Heart left ventricle (tissue), 16 donors: ENCODE measurements at regions not wholly inside any gene's neighbourhood (a gene's known extent, or its start where the extent isn't known, plus 50 kb on each side); places are given as distances from the start of the nearest gene placed in this dataset.

Experiments used
- ATAC-seq, 4 donors: fragments of 200-7000 bp; cut with Tn5 transposase; one replicate each; pipeline ENCODE4 v1.9.1; 2020 to 2022; ENCODE audit warnings: moderate library complexity in 4 of 4, mild to moderate bottlenecking in 3 of 4, moderate number of reproducible peaks in 1 of 4
- DNase-seq, 5 donors: peaks; one replicate each; pipeline ENCODE4 v3.0.0-alpha.2; 2020
- H3K27ac ChIP-seq, 12 donors: fragments of 200-600 bp; sonication (generic) in 4 of 12; one replicate each; pipeline versions ENCODE4 v1.5.0 to v1.8.0; 2016 to 2022; ENCODE audit warnings: mild to moderate bottlenecking in 2 of 12
- H3K27me3 ChIP-seq, 9 donors: fragments of 200-600 bp; sonication (generic) in 2 of 9; one replicate each; pipeline versions ENCODE4 v1.5.1 to v1.8.0; 2016 to 2022; ENCODE audit warnings: mild to moderate bottlenecking in 3 of 9
- H3K36me3 ChIP-seq, 9 donors: fragments of 200-600 bp; sonication (generic) in 2 of 9; one replicate each; pipeline versions ENCODE4 v1.5.0 to v1.8.0; 2018 to 2022; ENCODE audit warnings: mild to moderate bottlenecking in 2 of 9
- H3K4me1 ChIP-seq, 12 donors: fragments of 200-600 bp; sonication (generic) in 4 of 12; one replicate each; pipeline versions ENCODE4 v1.5.0 to v1.8.0; 2016 to 2022; ENCODE audit warnings: mild to moderate bottlenecking in 3 of 12
- H3K4me3 ChIP-seq, 12 donors: fragments of 200-600 bp; sonication (generic) in 4 of 12; one replicate each; pipeline versions ENCODE4 v1.5.0 to v1.8.0; 2017 to 2022; ENCODE audit warnings: mild to moderate bottlenecking in 9 of 12, moderate library complexity in 4 of 12
- H3K9me3 ChIP-seq, 12 donors: fragments of 200-600 bp; sonication (generic) in 4 of 12; one replicate each; pipeline versions ENCODE4 v1.5.0 to v1.8.0; 2016 to 2022; ENCODE audit warnings: mild to moderate bottlenecking in 1 of 12
- POLR2A ChIP-seq, 2 donors: fragments of 450-650 bp; IDR thresholded peaks; one replicate each; pipeline ENCODE4 v1.6.1; 2017; ENCODE audit warnings: antibody characterized with exemption in 2 of 2, mild to moderate bottlenecking in 2 of 2, moderate library complexity in 2 of 2
- WGBS, 4 donors: extraction: QIAGEN DNeasy Blood & Tissue Kit in 2 of 4; methylation state at CpG; one replicate each; pipeline versions ENCODE4 v1.1.5 to v1.1.7; 2013 to 2018; 5-methylcytosine and 5-hydroxymethylcytosine counted together
- intact Hi-C, 10 donors: fragments of 100-400 bp; cut with DNase I; formaldehyde crosslinking; loops; one replicate each; pipeline versions ENCODE4 v1.11.1 to v1.14.2; 2022
- TF ChIP-seq, protein P1 (sequence below), 12 donors: fragments of 200-600 bp; sonication (generic) in 4 of 12; IDR thresholded peaks; one replicate each; pipeline versions ENCODE4 v1.5.0 to v1.8.0; 2018 to 2022; ENCODE audit warnings: antibody characterized with exemption in 12 of 12, mild to moderate bottlenecking in 5 of 12
- donor health status: ischemic (EF 13 %, LVEDD 7.1; RV severe dilation, severe dysfunction).
- donor health status: healthy with polysubstance abuse.
- donor health status: DM: no; HTN: yes; CAD: no.
- donor health status: DM: no; HTN: no; CAD: no.
- donor health status: ischemic (EF 25% LVEDD 6.9; RV normal size, moderate dysfunction).
- donor health status: ischemic (EF 25% LVEDD 5.7; RV mildly dilated, moderate dysfunction).
- donor health status: healthy.
- donor health status: DM: yes; HTN: yes; CAD: no.
- donor health status: ischemic (EF 35%, LVEDD 5.7; RV mildly dilated, moderate dysfunction).
- donor health status: nonischemic (EF 11% LVEDD 7.7; RV severe dilation, severe dysfunction).
- donor health status: DM: yes; HTN: yes; CAD: no.
- donor health status: PGD.
- donor health status: ischemic (EF 29% LVEDD 5.4; RV normal size, mild dysfunction).
- donor health status: nonischemic (EF 23%, LVEDD 6.1; RV moderate dilation, normal function).

DNA sequence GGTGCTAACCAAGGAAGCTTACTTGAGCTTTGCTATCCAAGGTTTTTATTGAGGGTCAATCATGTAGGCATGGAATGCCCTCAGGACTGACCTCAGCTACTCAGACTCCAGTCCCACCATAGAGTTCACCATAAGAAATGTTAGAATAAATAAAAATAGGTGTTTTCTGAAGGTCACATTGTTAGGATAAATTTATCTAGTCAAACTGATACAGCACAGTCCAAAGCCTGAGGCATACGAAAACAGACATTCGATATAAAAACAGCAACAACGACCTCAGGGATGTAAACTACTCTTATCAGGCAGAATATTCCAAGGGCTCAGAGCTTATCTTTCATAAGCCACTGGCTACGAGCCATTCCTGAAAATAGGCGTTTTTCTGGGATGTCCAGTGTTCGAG lies 690.6 kb downstream of the MCTP2 start:
- 42 to 54% (median 46%) methylated on average over 6 of the region's 6 CpGs for WGBS, 4 donors
- Histone ChIP-seq H3K4me1 (peaks cover 0 to 3% (median 0%) of the 10 kb centered on the region in 12 donors), H3K4me3 (no peak overlapping the region), H3K27ac (no peak overlapping the region), H3K9me3 (no peaks in the 10 kb centered on the region), H3K27me3 (no peaks in the 10 kb centered on the region), H3K36me3 (no peaks in the 10 kb centered on the region)
- intact Hi-C loops = no loop called here
- no peak for DNase-seq
- ATAC-seq = no peak
- TF ChIP-seq, protein P1, sequence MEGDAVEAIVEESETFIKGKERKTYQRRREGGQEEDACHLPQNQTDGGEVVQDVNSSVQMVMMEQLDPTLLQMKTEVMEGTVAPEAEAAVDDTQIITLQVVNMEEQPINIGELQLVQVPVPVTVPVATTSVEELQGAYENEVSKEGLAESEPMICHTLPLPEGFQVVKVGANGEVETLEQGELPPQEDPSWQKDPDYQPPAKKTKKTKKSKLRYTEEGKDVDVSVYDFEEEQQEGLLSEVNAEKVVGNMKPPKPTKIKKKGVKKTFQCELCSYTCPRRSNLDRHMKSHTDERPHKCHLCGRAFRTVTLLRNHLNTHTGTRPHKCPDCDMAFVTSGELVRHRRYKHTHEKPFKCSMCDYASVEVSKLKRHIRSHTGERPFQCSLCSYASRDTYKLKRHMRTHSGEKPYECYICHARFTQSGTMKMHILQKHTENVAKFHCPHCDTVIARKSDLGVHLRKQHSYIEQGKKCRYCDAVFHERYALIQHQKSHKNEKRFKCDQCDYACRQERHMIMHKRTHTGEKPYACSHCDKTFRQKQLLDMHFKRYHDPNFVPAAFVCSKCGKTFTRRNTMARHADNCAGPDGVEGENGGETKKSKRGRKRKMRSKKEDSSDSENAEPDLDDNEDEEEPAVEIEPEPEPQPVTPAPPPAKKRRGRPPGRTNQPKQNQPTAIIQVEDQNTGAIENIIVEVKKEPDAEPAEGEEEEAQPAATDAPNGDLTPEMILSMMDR (IDR thresholded peaks at IDR 0.05) = no peak
- TF ChIP-seq POLR2A (IDR thresholded peaks at IDR 0.05) = no peak

DNA sequence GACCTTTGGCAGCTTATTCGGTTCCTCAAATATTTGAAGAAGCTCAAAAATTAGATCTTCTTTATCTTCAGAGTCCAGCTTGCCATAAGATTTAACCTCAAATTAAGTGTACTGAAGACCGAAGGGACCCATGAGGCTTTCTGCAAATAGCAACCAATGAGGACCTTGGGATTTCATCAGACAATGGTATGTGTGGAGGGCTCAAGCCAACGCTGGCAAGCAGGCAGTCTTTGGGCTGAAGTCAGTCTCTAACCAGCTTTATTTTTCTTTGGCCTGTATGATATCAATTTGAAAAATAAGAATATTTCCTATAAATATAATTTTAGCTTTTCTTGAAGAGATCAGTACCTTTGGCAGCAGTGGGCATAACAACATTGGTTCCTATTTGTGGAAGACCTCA lies 692.7 kb downstream of the MCTP2 start:
- TF ChIP-seq POLR2A (IDR thresholded peaks at IDR 0.05) = no peak
- TF ChIP-seq, protein P1 (IDR thresholded peaks at IDR 0.05) = no peak
- ATAC-seq (no peak), DNase-seq (no peak)
- peaks cover 0 to 8% (median 0%) of the 10 kb centered on the region in 12 donors for H3K9me3 ChIP-seq
- H3K27ac ChIP-seq = no peak overlapping the region
- no peak overlapping the region for H3K4me3 ChIP-seq
- no peaks in the 10 kb centered on the region for H3K27me3 ChIP-seq
- H3K4me1 ChIP-seq = peaks cover 0 to 3% (median 0%) of the 10 kb centered on the region in 12 donors
- WGBS, 4 donors = 75 to 79% (median 77%) methylated on average over 3 of the region's 3 CpGs
- intact Hi-C loops = no loop called here
- H3K36me3 ChIP-seq = no peaks in the 10 kb centered on the region

DNA sequence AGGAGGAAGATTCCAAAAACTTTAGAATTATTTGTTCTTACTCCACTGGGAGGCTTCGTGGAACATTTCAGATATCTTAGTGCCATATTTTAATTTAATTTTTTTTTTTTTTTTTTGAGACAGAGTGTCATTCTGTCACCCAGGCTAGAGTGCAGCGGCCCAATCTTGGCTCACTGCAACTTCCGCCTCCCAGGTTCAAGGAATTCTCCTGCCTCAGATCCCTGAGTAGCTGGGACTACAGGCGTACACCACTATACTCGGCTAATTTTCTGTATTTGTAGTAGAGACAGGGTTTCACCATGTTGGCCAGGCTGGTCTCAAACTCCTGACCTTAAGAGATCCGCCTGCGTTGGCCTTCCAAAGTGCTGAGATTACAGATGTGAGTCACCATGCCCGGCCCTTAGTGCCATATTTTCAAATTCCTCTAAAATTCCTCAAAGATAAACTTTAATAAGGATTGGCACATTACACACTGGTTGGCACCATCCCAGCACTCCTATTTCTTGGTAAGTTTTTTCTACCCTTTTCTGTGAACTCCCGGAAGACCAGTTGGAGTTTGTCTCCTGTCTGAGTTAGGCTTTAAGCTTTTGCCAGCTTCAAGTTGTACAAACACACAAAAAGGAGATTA lies 693.7 kb downstream of the MCTP2 start:
- Histone ChIP-seq H3K4me1 (peaks cover 0 to 3% (median 0%) of the 10 kb centered on the region in 12 donors), H3K9me3 (peaks cover 0 to 8% (median 0%) of the 10 kb centered on the region in 12 donors), H3K36me3 (no peaks in the 10 kb centered on the region), H3K27me3 (peaks cover 0 to 2% (median 0%) of the 10 kb centered on the region in 9 donors), H3K27ac (no peak overlapping the region), H3K4me3 (no peak overlapping the region)
- intact Hi-C loops = no loop called here
- DNase-seq (no peak), ATAC-seq (no peak)
- WGBS, 4 donors = 80 to 88% (median 83%) methylated on average over 9 of the region's 9 CpGs
- TF ChIP-seq, protein P1 (IDR thresholded peaks at IDR 0.05) = no peak
- no peak for TF ChIP-seq POLR2A (IDR thresholded peaks at IDR 0.05)

DNA sequence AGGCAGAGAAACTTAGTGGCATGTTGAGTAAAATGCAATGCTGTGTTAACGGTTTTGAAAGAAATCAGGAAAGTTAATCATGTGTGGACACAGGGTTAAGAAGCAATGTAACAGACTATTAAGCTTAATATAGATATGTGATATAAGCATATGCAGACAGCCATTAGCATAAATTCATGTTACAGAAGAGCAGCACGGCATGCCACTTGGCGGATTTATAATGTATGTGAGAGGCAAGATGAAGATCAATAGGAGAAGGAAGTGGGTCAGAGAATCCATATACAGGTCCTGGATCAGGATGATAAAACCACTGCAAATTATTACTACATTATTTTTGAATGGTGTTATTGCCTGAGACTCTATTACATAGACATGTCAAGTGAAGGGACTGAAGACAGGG lies 694.3 kb downstream of the MCTP2 start:
- Histone ChIP-seq H3K9me3 (peaks cover 0 to 8% (median 0%) of the 10 kb centered on the region in 12 donors), H3K4me3 (no peak overlapping the region), H3K27me3 (peaks cover 0 to 8% (median 0%) of the 10 kb centered on the region in 9 donors), H3K36me3 (no peaks in the 10 kb centered on the region), H3K4me1 (peaks cover 0 to 3% (median 0%) of the 10 kb centered on the region in 12 donors), H3K27ac (no peak overlapping the region)
- intact Hi-C loops = no loop called here
- TF ChIP-seq, protein P1 (IDR thresholded peaks at IDR 0.05) = no peak
- TF ChIP-seq POLR2A (IDR thresholded peaks at IDR 0.05) = no peak
- 92 to 98% (median 92%) methylated on average over 3 of the region's 3 CpGs for WGBS, 4 donors
- ATAC-seq = no peak
- no peak for DNase-seq
